WI38 (cell line): ENCODE measurements at regions not wholly inside any gene's neighbourhood (a gene's known extent, or its start where the extent isn't known, plus 50 kb on each side); places are given as distances from the start of the nearest gene placed in this dataset.

Experiments used
- H3K4me3 ChIP-seq: 2 replicates; pipeline ENCODE4 v1.5.1; 2011; ENCODE audit warnings: low read depth, mild to moderate bottlenecking, control low read depth, low read length
- CTCF ChIP-seq: IDR thresholded peaks from 2 replicates; pipeline ENCODE4 v1.5.1; 2012; ENCODE audit warnings: low read depth, mild to moderate bottlenecking, control low read depth, low read length

DNA sequence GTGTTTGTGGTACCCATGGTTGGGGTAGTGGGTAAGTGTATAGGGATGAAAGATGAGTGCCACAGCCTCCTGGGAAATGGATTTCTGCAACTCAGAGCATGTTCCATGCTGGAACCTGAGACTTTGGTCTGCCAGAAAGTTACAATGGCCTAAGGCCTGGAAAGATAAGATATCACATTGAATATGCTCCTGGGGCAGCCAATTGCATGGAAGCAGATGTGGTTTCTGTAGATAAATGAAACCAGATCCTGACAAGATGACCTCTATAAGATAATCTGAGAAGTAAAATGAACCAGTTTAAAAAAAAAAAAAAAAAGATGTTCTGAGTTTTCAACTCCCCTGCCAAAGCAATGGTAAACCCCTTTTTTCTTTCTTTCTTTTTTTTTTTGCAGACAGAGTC lies 91.4 kb upstream of the NCK2 start:
- no peak overlapping the region for H3K4me3 ChIP-seq
- TF ChIP-seq CTCF, result no peak

DNA sequence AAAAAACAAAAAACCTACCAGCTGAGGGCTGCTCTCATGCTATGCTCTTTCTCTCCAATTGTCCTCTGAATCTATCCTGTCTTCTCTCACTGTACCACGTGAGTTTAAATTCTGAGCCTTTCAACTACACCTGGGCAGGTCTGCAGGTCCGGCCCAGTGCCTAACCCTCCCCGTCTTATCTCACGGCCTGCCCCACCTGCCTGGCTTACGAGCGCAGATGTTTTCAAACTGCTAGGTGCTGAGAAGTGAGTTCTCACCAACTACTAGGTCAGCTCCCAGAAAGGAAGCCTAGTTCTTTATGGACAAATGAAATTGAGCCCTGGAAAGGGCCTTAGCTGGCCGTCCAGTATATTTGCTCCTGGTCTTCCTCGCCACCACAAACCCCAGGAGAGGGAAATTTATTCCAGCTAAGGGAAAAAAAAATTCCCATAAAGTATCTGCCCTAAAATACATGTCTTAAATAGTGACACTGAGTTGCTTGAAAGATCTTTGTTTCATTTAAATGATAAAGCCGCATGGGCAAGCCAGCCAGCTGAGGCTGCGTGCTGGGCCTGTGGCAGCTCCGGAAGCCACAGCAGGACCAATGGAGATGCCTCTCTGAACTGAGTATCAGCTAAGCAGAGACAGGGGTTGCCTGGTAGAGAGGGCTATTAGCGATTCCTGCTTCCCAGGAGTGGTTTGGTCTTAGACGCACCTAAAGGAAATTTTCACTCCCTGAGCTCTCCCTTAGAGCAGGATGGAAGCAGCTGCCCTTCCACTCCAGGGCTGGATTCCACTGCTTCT lies 92.5 kb upstream of the NCK2 start:
- H3K4me3 ChIP-seq, result no peak overlapping the region
- TF ChIP-seq CTCF, result no peak

DNA sequence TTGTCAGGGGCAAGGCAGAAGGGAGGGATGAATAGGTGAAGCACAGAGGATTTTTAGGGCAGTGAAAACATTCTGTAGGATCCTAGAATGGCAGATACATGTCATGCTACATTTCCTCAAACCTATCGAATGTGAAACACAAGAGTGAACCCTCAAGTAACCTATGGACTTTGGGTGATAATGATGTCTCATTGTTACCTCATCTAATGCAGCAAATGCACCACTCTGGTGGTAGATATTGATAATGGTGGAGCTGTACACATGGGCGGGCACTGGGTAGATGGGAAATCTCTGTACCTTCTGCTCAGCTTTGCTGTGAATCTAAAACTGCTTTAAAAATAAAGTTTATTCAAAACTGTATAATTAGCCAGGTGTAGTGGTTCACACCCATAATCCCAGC lies 95.2 kb upstream of the NCK2 start:
- TF ChIP-seq CTCF, result no peak
- no peak overlapping the region for H3K4me3 ChIP-seq

- TF ChIP-seq CTCF, result no peak
- no peak overlapping the region for H3K4me3 ChIP-seq
These were observed 97.0 kb upstream of the NCK2 start for GRCh38 chr2:105647731-105648130.

- TF ChIP-seq CTCF, result no peak
- H3K4me3 ChIP-seq, result no peak overlapping the region
These were observed 98.0 kb upstream of the NCK2 start for GRCh38 chr2:105646774-105647076.

GRCh38 chr2:105645938-105646773 lies 98.6 kb upstream of the NCK2 start:
- TF ChIP-seq CTCF, result no peak

DNA sequence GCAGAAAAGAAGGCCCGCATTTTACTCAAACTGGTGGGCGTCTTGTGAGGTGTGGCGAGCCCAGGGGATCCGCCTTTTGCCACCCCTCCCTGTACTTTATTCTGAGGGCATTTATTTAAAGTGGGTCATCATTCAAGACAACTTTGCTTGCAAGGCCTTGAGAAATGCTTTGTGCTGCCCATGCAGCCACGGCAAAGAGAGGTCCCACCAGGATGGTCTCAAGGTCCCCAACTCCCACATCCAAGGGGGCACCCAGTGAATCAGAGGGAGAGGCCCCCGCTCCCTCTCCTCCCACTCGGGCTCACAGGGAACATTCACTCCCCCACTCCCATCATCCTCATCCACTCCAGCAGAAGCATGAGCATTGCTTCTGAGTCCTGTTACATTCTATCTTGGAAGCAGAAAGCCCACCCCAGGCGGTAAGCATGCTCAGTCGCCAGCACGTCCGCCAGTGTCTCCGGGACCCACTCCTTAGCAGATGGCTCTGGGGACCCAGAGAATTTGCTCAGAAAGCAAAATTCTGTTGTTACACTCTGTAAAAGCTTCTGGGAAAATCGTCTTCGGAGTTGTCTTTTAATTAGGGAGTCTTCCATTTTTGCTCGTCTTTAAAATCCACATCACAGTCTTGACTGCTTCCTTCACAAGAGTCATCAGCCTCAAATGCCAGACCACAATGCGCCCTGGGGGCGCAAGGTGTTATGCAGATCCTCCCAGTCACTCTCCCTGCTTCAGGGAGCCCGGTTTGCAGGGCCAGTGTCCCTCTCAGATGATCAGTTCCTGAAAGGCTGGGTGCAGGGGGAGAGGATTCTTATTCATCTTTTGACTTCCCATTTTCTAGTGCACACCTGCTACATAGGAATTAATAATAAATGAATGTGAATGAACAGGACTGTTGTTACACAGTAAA lies 99.4 kb upstream of the NCK2 start:
- no peak for TF ChIP-seq CTCF
- H3K4me3 ChIP-seq, result no peak overlapping the region

More at GRCh38 chr2:105645938-105646773, 98.6 kb upstream of the NCK2 start:
- no peak overlapping the region for H3K4me3 ChIP-seq
